ENCODE measurements at regions not wholly inside any gene's neighbourhood (a gene's known extent, or its start where the extent isn't known, plus 50 kb on each side); places are given as distances from the start of the nearest gene placed in this dataset.

GRCh38 chr22:48836673-48837340 is 990.9 kb downstream of the BRD1 start:
- Mint-ChIP-seq H3K27ac (no peak overlapping the region), H3K36me3 (ENCODE audit: low read depth) (peaks cover 22% of the 10 kb centered on the region), H3K9me3 (peaks cover 85% of the 10 kb centered on the region), H3K4me1 (ENCODE audit: low read depth) (no peaks in the 10 kb centered on the region), H3K4me3 (no peak overlapping the region), H3K27me3 (ENCODE audit: insufficient read depth) (peaks cover 1% of the 10 kb centered on the region; the same call in 1 of the 2 replicates)
- DNase-seq = no peak
- TF ChIP-seq, protein P1, sequence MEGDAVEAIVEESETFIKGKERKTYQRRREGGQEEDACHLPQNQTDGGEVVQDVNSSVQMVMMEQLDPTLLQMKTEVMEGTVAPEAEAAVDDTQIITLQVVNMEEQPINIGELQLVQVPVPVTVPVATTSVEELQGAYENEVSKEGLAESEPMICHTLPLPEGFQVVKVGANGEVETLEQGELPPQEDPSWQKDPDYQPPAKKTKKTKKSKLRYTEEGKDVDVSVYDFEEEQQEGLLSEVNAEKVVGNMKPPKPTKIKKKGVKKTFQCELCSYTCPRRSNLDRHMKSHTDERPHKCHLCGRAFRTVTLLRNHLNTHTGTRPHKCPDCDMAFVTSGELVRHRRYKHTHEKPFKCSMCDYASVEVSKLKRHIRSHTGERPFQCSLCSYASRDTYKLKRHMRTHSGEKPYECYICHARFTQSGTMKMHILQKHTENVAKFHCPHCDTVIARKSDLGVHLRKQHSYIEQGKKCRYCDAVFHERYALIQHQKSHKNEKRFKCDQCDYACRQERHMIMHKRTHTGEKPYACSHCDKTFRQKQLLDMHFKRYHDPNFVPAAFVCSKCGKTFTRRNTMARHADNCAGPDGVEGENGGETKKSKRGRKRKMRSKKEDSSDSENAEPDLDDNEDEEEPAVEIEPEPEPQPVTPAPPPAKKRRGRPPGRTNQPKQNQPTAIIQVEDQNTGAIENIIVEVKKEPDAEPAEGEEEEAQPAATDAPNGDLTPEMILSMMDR (IDR thresholded peaks at IDR 0.05) = no peak

DNA sequence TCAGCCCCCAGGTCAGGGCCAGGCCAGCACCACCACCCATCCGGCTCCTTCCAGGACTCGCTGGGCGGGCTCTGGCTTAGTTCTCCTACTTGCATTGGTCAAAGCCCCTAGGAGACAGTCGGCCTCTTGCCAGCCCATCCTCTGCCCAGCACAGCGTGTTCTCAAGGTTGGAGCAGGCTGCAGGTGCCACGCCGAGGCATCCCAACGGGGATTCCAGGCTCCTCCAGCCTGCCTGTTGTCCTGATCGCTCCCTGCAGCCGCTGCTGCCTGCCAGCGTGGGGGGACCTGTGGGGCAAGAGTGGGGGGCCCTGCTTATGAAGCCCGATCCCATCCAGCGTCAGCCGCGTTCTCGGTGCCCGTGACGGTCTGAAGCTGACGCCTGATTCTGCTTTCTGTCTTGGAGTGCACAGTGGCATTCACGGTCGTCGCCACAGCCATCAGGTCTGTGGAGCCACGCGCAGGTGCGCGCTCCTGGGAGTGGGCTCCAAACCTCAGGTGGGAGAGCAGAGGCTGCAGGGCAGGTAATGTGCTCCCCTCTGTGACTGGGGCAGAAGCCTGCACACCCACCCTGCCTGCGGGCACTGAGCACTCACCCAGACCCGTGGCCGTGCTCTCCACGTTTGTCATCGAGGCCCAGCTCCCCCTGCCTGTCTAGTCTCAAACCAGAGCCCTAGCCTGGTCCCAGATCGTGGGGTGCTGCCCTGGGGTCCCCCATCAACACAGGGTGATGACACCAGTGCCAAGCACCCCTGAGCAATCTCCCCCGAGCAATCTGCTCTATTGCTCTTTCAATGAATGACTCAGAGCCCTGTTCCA is 991.6 kb downstream of the BRD1 start:
- TF ChIP-seq, protein P1 (IDR thresholded peaks at IDR 0.05) = no peak
- DNase-seq = no peak
- H3K36me3 Mint-ChIP-seq (ENCODE audit: low read depth) = peaks cover 22% of the 10 kb centered on the region
- H3K27ac Mint-ChIP-seq = no peak overlapping the region
- no peaks in the 10 kb centered on the region; the same call in 1 of the 2 replicates for H3K27me3 Mint-ChIP-seq (ENCODE audit: insufficient read depth)
- no peak overlapping the region for H3K4me3 Mint-ChIP-seq
- no peaks in the 10 kb centered on the region for H3K4me1 Mint-ChIP-seq (ENCODE audit: low read depth)
- peaks cover 85% of the 10 kb centered on the region for H3K9me3 Mint-ChIP-seq

GRCh38 chr22:48835364-48835763 is 992.3 kb downstream of the BRD1 start:
- no peak overlapping the region for H3K4me3 Mint-ChIP-seq
- TF ChIP-seq, protein P1 (IDR thresholded peaks at IDR 0.05) = no peak
- H3K9me3 Mint-ChIP-seq = peaks cover 85% of the 10 kb centered on the region
- H3K27ac Mint-ChIP-seq = no peak overlapping the region
- no peaks in the 10 kb centered on the region for H3K4me1 Mint-ChIP-seq (ENCODE audit: low read depth)
- H3K27me3 Mint-ChIP-seq (ENCODE audit: insufficient read depth) = no peaks in the 10 kb centered on the region; the same call in 1 of the 2 replicates
- DNase-seq = no peak
- peaks cover 22% of the 10 kb centered on the region for H3K36me3 Mint-ChIP-seq (ENCODE audit: low read depth)

GRCh38 chr22:48834404-48834803 is 993.3 kb downstream of the BRD1 start:
- Mint-ChIP-seq H3K27me3 (ENCODE audit: insufficient read depth) (no peaks in the 10 kb centered on the region; the same call in none of the 2 replicates), H3K9me3 (peaks cover 83% of the 10 kb centered on the region), H3K27ac (no peak overlapping the region), H3K4me3 (no peak overlapping the region), H3K36me3 (ENCODE audit: low read depth) (peaks cover 22% of the 10 kb centered on the region), H3K4me1 (ENCODE audit: low read depth) (no peaks in the 10 kb centered on the region)
- DNase-seq = no peak
- TF ChIP-seq, protein P1 (IDR thresholded peaks at IDR 0.05) = no peak

DNA sequence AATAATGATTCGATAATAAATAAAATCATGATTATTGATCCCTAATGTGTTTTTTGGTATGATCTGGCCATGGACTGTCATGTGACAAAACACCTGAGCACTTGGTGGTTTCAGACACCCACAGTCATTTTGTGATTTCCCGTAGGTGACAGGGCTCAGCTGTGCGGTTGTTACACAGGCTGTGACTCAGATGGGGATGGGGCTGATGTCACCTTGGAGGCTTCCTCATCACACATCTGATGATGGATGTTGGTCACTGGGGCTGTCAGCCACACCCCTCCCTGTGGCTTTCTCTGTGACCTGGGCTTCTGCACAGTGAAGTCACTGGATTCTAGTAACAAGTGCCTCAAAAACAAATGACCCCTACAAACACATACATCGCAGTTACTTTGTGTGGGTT is 995.1 kb downstream of the BRD1 start:
- DNase-seq = no peak
- Mint-ChIP-seq H3K27me3 (ENCODE audit: insufficient read depth) (no peaks in the 10 kb centered on the region; the same call in 1 of the 2 replicates), H3K36me3 (ENCODE audit: low read depth) (peaks cover 15% of the 10 kb centered on the region), H3K4me1 (ENCODE audit: low read depth) (no peaks in the 10 kb centered on the region), H3K9me3 (peaks cover 79% of the 10 kb centered on the region), H3K4me3 (no peak overlapping the region), H3K27ac (no peak overlapping the region)
- TF ChIP-seq, protein P1 (IDR thresholded peaks at IDR 0.05) = no peak
